SU-DHL-6 (cell line): ENCODE measurements at regions not wholly inside any gene's neighbourhood (a gene's known extent, or its start where the extent isn't known, plus 50 kb on each side); places are given as distances from the start of the nearest gene placed in this dataset.

Experiments used
- H2AFZ ChIP-seq: fragments of 200-600 bp; sonication (generic); 2 replicates; pipeline ENCODE4 v1.6.1; 2014; ENCODE audit warnings: low read depth, mild to moderate bottlenecking, moderate library complexity, mixed read lengths, antibody characterized with exemption, low read length; ENCODE audit not compliant: severe bottlenecking
- H3F3A ChIP-seq: fragments of 200-600 bp; shearing (Covaris generic); 2 replicates; pipeline ENCODE4 v1.6.0; 2016; ENCODE audit warnings: antibody characterized with exemption, mild to moderate bottlenecking; ENCODE audit not compliant: insufficient read depth
- H3K27ac ChIP-seq: fragments of 200-600 bp; sonication (generic); 2 replicates; pipeline ENCODE4 v1.5.1; 2016; ENCODE audit warnings: low read depth, mild to moderate bottlenecking, low read length, moderate library complexity, mixed read lengths
- H3K27me3 ChIP-seq: fragments of 200-600 bp; sonication (generic), shearing (Covaris generic); 2 replicates; pipeline ENCODE4 v1.6.0; 2014; ENCODE audit warnings: mild to moderate bottlenecking, low read length
- H3K36me3 ChIP-seq: fragments of 200-600 bp; sonication (generic); 2 replicates; pipeline ENCODE4 v1.6.1; 2014; ENCODE audit warnings: mild to moderate bottlenecking, low read length, mixed read lengths
- H3K4me2 ChIP-seq: fragments of 300-600, 200-600 bp; shearing (Covaris generic), sonication (generic); 2 replicates; pipeline ENCODE4 v1.6.0; 2014; ENCODE audit warnings: low read length, low read depth, mild to moderate bottlenecking; ENCODE audit not compliant: poor library complexity, severe bottlenecking
- H3K4me3 ChIP-seq: fragments of 200-600 bp; sonication (generic); 2 replicates; pipeline ENCODE4 v1.5.1; 2014; ENCODE audit warnings: antibody characterized with exemption, low read length, mild to moderate bottlenecking, mixed read lengths; ENCODE audit not compliant: insufficient read depth, poor library complexity, severe bottlenecking
- H3K79me2 ChIP-seq: fragments of 200-600 bp; sonication (generic); 2 replicates; pipeline ENCODE4 v1.6.1; 2014; ENCODE audit warnings: mild to moderate bottlenecking, low read length, moderate library complexity; ENCODE audit not compliant: insufficient read depth
- H3K9ac ChIP-seq: fragments of 200-600 bp; sonication (generic); 2 replicates; pipeline ENCODE4 v1.7.0; 2014; ENCODE audit warnings: mild to moderate bottlenecking, low read length
- H3K9me2 ChIP-seq: fragments of 200-600 bp; sonication (generic); replicated peaks from 2 replicates; pipeline ENCODE4 v1.6.1; 2014; ENCODE audit warnings: low read length; ENCODE audit not compliant: insufficient read depth
- H3K9me3 ChIP-seq: fragments of 200-600 bp; sonication (generic); 2 replicates; pipeline ENCODE4 v1.6.1; 2014; ENCODE audit warnings: low read length, mixed read lengths; ENCODE audit not compliant: insufficient read depth
- H4K20me1 ChIP-seq: fragments of 200-600 bp; sonication (generic); 2 replicates; pipeline ENCODE4 v1.6.1; 2014; ENCODE audit warnings: low read depth, mild to moderate bottlenecking, antibody characterized with exemption, low read length, moderate library complexity, mixed read lengths
- EZH2phosphoT487 ChIP-seq: fragments of 200-600 bp; sonication (generic), shearing (Covaris generic); conservative IDR thresholded peaks from 2 replicates; pipeline ENCODE4 v1.6.1; 2018; ENCODE audit warnings: mild to moderate bottlenecking, antibody characterized with exemption, low read length, moderate library complexity, mixed read lengths
- TF ChIP-seq, protein P1 (sequence below): fragments of 200-600 bp; sonication (generic); IDR thresholded peaks from one replicate; pipeline ENCODE4 v1.5.1; 2017; ENCODE audit warnings: antibody characterized with exemption, mild to moderate bottlenecking, low read length, moderate library complexity; ENCODE audit not compliant: insufficient read depth, poor library complexity, severe bottlenecking

DNA sequence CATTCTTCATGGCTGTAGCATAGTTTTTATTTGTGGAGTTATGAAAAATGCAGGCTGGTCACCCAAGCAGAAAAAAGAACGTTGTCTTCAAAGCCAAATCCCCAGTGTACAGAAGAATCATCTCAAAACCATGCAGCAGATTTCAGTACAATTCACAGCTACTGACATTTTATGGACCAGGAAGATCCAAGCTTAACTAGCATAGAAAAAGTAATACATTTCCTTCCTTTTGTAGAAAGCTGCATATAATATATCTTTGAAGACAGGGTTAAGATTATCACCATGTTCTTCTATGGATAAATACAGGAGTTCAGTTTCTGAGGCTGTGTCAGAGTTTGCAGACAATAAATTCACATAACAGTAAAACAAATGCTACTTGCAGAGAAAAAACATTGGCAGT lies 1054.8 kb upstream of the C9orf72 start:
- no peaks in the 10 kb centered on the region for H4K20me1 ChIP-seq
- H3K9ac ChIP-seq = no peak overlapping the region
- H3K79me2 ChIP-seq = no peaks in the 10 kb centered on the region
- no peaks in the 10 kb centered on the region for H3F3A ChIP-seq
- no peak overlapping the region for H2AFZ ChIP-seq
- TF ChIP-seq EZH2phosphoT487 = no peak
- TF ChIP-seq, protein P1, sequence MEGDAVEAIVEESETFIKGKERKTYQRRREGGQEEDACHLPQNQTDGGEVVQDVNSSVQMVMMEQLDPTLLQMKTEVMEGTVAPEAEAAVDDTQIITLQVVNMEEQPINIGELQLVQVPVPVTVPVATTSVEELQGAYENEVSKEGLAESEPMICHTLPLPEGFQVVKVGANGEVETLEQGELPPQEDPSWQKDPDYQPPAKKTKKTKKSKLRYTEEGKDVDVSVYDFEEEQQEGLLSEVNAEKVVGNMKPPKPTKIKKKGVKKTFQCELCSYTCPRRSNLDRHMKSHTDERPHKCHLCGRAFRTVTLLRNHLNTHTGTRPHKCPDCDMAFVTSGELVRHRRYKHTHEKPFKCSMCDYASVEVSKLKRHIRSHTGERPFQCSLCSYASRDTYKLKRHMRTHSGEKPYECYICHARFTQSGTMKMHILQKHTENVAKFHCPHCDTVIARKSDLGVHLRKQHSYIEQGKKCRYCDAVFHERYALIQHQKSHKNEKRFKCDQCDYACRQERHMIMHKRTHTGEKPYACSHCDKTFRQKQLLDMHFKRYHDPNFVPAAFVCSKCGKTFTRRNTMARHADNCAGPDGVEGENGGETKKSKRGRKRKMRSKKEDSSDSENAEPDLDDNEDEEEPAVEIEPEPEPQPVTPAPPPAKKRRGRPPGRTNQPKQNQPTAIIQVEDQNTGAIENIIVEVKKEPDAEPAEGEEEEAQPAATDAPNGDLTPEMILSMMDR = no peak
- H3K9me3 ChIP-seq = no peaks in the 10 kb centered on the region
- H3K36me3 ChIP-seq = no peaks in the 10 kb centered on the region
- no peaks in the 10 kb centered on the region for H3K9me2 ChIP-seq
- no peaks in the 10 kb centered on the region for H3K27me3 ChIP-seq
- no peak overlapping the region for H3K4me2 ChIP-seq
- H3K4me3 ChIP-seq = no peak overlapping the region
- no peak overlapping the region for H3K27ac ChIP-seq

DNA sequence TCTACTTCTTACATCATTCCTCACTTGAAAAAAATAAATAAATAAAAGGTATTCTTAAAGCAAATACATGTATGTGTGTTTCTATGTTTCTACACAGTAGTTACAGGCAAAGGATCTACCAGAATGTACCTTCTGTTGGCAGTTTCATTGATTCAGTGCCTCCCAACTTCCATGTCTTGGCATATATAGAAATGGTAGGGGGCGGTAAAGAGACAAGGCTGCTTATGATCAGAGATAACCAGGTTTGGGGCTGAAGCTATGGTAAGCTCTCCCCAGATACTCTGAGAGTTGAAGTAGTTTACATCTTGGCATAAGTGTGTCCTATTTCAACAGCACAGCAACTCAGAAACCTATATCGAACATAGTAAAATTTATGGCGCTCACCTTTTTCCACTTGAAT lies 1075.4 kb upstream of the C9orf72 start:
- Histone ChIP-seq H3F3A (no peaks in the 10 kb centered on the region), H4K20me1 (no peaks in the 10 kb centered on the region), H3K36me3 (no peaks in the 10 kb centered on the region), H3K9ac (no peak overlapping the region), H3K4me2 (no peak overlapping the region), H3K9me3 (no peaks in the 10 kb centered on the region), H3K79me2 (no peaks in the 10 kb centered on the region), H3K9me2 (no peaks in the 10 kb centered on the region), H3K27me3 (no peaks in the 10 kb centered on the region), H2AFZ (no peak overlapping the region), H3K27ac (no peak overlapping the region), H3K4me3 (no peak overlapping the region)
- TF ChIP-seq, protein P1 = no peak
- TF ChIP-seq EZH2phosphoT487 = no peak

DNA sequence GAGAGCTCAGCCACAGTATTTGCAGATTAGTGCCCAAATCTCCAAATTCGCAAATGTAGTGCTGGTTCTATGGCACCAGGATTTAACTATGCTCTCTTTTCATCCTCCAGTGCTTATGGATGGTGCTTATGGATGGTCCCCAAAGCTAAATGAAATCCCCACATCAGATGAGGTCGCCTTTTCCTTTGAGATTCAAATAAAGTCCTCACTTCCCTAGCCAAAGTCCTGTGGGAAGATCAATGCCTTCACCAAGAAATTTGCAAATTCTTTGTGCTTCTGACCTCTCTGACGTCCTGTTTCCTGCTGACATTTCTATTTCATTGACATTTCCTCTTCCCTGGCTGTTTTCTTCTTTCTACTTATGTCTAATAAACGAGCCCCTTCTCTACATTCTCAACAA lies 1077.0 kb upstream of the C9orf72 start:
- Histone ChIP-seq H3K79me2 (no peaks in the 10 kb centered on the region), H3K36me3 (no peaks in the 10 kb centered on the region), H3K9ac (no peak overlapping the region), H3K4me3 (no peak overlapping the region), H3K4me2 (no peak overlapping the region), H4K20me1 (no peaks in the 10 kb centered on the region), H3K27me3 (no peaks in the 10 kb centered on the region), H3K27ac (no peak overlapping the region), H2AFZ (no peak overlapping the region), H3K9me2 (no peaks in the 10 kb centered on the region), H3F3A (no peaks in the 10 kb centered on the region), H3K9me3 (no peaks in the 10 kb centered on the region)
- no peak for TF ChIP-seq EZH2phosphoT487
- TF ChIP-seq, protein P1 = no peak
